GM12878 (cell line): ENCODE measurements at regions not wholly inside any gene's neighbourhood (a gene's known extent, or its start where the extent isn't known, plus 50 kb on each side); places are given as distances from the start of the nearest gene placed in this dataset.

Source experiments
- ASH2L ChIP-seq: fragments of 300-600, 200-600 bp; sonication (generic); IDR thresholded peaks from 2 replicates; pipeline ENCODE4 v1.6.1; 2017; ENCODE audit warnings: low read depth, mild to moderate bottlenecking, borderline replicate concordance
- CEBPZ ChIP-seq: fragments of 150-350 bp; IDR thresholded peaks from 2 replicates; pipeline ENCODE4 v1.6.1; 2016; ENCODE audit warnings: low read depth, low read length
- HDAC6 ChIP-seq: fragments of 200-600 bp; sonication (generic); IDR thresholded peaks from one replicate; pipeline ENCODE4 v1.8.0; 2017; ENCODE audit warnings: antibody characterized with exemption; ENCODE audit not compliant: unreplicated experiment
- MYB ChIP-seq: fragments of 150-350 bp; IDR thresholded peaks from 2 replicates; pipeline ENCODE4 v1.6.1; 2014; ENCODE audit warnings: mild to moderate bottlenecking, low read depth, low read length, borderline replicate concordance
- NR2F1 ChIP-seq: fragments of 450-650 bp; conservative IDR thresholded peaks from 2 replicates; pipeline ENCODE4 v1.6.1; 2017; ENCODE audit warnings: mild to moderate bottlenecking
- POU2F2 ChIP-seq: IDR thresholded peaks from 3 replicates; pipeline ENCODE4 v1.6.1; 2011; ENCODE audit warnings: low read depth, mild to moderate bottlenecking, low read length, borderline replicate concordance
- SIN3A ChIP-seq: IDR thresholded peaks from 2 replicates; pipeline ENCODE4 v1.6.1; 2012; ENCODE audit warnings: low read depth, low read length, improper control_type of control experiment
- ZBTB11 ChIP-seq: fragments of 450-650 bp; formaldehyde crosslinking; IDR thresholded peaks from 2 replicates; pipeline ENCODE4 v1.5.0; 2022; ENCODE audit warnings: mild to moderate bottlenecking, missing genetic modification characterization
- ZBTB33 ChIP-seq: fragments of 450-650 bp; IDR thresholded peaks from 2 replicates; pipeline ENCODE4 v1.6.1; 2017; ENCODE audit warnings: mild to moderate bottlenecking
- ZNF217 ChIP-seq: fragments of 450-650 bp; IDR thresholded peaks from 2 replicates; pipeline ENCODE4 v1.6.1; 2017; ENCODE audit warnings: antibody characterized with exemption, mild to moderate bottlenecking

- no peak for TF ChIP-seq CEBPZ
- TF ChIP-seq SIN3A: no peak
- no peak for TF ChIP-seq ZBTB11 (CRISPR knock-in tag)
- no peak for TF ChIP-seq POU2F2
- TF ChIP-seq HDAC6: no peak
- TF ChIP-seq ASH2L: no peak
- TF ChIP-seq NR2F1: no peak
- TF ChIP-seq ZNF217: no peak
- no peak for TF ChIP-seq ZBTB33
- no peak for TF ChIP-seq MYB
Measured at GRCh38 chr3:3689601-3690375, 109.4 kb upstream of the LRRN1 start (continued).
